G401 (cell line): ENCODE measurements at regions not wholly inside any gene's neighbourhood (a gene's known extent, or its start where the extent isn't known, plus 50 kb on each side); places are given as distances from the start of the nearest gene placed in this dataset.

Experiments
- DNase-seq: peaks from one replicate; pipeline ENCODE4 v3.0.0-alpha.2; 2015; ENCODE audit warnings: low spot score
- in situ Hi-C: cut with HindIII; loops from 2 replicates; pipeline ENCODE4 v1.10.0; 2016; ENCODE audit warnings: low sequenced_read_pairs, mixed read lengths

DNA sequence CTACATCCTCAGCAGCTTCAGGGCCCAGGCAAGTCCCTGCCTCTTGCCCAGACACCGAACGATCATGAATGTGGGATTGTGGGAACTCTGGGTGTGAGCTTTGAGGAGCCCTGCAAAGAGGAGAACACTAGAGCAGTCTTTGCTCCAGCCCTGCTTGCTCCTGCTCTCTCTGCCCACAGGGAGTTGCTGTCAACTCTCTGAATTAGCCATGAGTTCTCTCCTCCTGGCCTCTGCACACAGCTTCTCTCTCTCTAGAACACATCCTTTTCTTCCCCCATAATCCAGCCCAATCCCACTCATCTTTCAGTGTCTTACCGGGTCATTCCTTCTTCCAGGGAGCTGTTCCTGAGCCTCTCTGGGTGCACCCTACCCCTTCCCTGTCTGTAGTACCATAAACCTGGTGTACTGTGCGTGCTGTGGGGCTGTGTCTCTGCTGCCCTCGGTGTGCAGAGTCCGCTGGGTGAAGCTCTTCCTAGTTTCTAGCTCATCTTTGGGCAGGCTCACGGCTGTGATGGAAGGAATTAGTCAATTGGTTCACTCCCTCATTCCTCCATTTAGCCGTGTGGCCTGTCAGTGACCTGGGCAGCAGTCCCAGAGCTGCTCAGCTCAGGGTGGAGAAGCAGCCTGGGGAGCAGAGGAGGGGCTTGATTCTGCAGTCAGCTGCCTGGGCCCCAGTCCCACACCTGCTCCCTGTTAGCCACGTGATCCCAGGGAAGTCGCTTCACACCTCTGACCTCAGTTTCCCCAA, 132.9 kb upstream of the HDAC4 start:
- in situ Hi-C loops: no loop called here
- DNase-seq: no peak

DNA sequence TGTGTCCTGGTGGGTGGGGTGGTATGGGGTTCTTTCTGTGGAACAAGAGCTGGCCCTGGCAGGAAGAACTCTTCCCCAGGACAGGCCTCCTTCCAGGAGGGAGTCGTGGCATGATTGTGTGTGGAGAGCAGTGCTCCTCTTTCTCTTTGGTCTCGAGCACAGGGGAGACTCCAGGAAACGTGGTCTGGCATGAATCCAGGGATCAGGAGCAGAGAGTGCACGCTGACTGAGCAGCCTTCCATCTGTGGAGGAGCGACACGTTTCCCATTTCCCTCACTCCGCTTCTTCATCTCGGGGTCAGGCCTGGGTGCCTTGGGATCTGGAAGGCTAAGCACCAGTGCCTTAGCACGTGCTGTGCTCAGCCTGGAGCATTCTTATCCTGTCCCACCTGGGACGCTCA, 132.0 kb upstream of the HDAC4 start:
- peak; percentile 2 for DNase-seq
- in situ Hi-C loops: no loop called here

DNA sequence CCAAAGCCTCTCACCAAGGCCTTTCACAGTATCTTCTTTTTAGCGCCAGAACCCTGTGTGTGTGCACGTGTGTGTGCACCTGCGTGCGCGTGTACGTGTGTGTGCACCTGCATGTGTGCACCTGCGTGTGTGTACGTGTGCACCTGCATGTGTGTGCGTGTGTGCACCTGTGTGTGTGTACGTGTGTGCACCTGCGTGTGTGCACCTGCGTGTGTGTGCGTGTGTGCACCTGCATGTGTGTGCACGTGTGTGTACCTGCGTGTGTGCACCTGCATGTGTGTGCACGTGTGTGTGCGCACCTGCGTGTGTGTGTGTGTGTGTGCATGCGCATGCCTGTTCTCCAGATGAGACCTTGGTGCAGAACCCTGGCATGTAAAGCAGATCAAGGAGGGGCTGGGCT, 131.4 kb upstream of the HDAC4 start:
- DNase-seq: no peak
- in situ Hi-C loops: no loop called here

DNA sequence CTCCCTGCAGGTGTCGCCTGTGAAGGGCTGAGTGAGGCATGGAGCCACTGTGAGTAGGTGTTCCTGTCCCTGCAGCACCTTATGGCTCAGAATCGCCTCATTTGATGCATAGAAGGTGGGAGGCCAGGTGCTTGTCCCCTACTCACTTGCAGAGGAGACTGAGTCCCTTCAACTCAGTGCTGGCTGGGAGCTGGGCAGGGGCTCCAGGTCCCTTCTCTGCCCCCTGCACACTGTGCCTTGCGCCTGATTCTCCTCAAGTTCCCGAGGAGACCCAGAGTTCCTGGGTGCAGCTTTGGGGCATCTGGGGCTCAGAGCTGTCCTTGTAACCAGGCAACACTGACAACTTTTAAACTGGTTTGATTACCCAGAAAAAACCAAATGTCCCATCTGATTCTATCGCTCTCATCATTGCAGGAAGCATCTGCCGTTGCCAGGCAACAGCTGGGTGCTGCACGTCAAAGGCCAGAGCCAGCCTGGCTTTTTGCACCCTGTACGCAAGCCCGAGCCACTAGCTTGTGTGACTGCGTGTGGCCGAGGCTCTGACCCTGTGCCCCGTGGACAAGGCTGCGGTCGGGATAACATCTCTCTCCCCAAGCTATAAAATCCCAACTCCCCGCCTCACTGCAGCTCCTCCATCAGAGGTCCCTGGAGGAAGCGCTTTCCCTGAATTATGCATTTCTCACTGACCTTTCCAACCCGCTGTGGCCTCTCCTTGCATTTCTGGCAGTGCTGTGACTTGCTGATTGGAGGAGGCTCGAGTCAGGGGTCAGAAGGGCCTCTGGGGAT, 130.8 kb upstream of the HDAC4 start:
- DNase-seq: no peak
- in situ Hi-C loops: no loop called here

DNA sequence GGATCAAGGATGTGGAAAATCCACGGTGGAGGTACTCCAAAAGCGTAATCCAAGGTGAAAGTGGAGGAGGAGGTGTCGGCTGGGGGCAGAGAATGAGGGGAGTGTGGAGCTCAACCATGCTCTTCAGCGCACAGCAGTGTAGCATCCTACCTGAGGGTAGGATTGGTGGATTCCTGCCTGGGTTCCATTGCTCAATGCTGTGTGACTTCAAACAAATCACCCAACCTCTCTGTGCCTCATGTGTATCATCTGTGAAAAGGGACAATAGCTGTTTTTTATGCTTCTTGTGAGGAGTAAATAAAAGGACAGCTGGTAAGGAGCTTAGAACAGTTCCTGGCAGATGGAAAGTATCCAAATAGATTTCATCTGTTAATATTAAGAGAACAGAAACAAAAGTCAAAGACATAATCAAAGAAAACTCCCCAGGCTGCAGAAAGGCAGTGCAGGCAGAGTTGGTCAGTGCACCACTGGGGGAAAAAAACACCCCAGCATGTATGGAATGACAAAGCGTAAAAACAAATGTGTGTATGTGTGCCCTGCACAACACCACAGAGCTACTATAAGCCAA, 130.0 kb upstream of the HDAC4 start:
- no peak for DNase-seq
- in situ Hi-C loops: no loop called here

DNA sequence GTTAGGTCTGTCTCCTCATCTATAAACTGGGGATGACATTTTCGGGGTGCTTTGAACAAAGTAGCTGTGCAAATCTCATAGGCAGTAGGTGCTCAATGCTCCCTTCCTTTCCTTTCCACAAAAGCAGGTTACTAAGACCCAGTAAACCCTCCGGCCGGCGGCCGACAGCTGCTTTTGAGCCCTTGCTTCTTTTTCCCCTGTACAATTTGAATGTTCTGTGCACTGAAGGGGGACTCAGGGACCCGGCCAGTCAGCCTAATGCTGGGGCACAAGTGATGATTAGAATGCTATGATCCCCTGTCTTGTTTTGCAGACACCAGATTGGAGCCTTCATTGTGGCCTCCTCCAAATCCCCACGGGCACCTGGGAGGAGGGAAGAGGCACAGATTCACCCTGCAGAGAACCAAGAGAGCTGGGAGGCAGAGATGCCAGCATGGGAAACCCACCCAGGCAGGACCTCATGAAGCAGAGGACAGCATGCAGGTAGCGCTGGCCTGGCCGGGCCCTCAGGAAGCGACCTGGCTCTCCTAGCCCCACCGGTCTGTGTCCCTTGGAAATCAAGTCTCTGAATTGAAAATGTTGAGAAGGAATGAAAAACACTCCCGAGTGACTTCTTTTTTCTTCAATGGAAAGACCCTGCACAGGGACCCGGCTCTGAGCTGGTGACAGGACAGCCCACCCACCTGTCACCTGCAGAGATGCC, 128.6 kb upstream of the HDAC4 start:
- DNase-seq: no peak
- in situ Hi-C loops: no loop called here

DNA sequence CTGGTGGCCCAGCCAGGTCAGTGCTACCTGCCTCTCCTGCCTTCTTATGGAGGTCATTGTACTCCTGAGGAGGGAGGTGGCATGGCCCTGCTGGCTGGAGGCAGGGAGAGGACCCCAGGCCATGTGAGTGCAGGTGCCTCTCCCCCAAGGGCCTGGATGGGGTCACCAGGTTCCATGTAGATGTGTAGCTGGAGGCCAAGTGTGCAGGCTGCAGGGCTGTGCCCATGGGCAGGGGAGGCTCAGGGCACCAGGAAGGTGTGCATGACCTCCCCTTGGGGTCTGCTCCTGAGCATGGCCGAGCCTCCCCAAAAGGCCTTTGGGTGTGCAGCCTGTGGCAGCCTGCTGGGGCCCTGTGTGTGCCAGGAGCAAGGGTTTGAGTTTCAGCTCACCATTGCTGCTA, 128.1 kb upstream of the HDAC4 start:
- DNase-seq: no peak
- in situ Hi-C loops: no loop called here

DNA sequence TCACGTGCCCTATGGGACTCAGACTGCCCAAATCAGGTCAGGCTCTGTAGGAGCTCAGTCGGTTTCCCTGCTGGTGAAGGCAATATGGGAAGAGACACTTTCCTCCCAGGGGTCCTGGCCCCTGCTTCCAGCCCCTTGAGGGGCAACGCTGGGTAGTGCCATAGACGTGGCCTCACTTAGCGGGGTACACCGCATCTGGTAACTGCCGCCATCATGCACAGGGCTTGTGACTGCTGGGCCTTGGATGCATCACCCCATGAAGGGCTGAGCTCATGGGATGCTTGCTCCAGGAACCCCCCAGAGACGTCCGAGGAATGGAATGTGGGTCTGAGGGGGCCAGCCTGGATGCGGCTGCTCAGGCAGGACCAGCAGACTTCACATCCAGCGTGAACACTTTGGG, 127.3 kb upstream of the HDAC4 start:
- no peak for DNase-seq
- in situ Hi-C loops: no loop called here

DNA sequence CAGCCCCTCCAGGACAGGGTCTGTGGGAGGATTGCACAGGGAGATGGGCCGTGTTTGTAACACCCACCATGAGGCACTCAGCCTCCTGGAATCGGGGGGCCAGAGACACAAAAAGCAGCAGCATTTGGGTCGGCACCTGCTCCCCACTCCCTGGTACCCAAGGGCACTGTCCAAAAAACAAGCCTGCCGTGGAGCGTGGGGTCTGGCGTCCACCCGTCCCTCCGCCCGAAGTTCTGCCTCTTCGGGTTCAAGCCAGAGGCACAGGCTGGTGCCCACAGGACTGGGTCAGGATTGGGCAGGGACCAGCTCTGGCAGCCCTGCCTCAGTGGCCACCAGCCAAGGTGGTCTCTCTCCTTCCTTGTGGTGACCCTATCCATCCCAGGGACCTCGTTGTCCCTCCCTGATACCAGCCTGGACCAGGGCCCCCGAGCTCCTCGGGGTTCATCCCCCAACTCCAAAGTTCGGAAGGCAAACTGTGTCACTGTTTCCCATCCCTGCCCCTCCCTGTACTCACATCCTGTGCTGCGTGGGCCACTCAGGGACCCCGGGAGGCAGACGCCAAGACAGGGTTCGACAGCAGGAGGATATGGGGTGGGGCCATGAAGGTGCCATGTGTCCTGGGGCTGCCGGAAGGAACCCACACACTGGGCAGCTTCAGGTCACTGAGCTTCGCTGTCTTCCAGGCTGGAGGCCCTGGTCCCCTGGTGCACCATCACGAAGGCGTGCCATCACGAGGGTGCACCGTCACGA, 126.0 kb upstream of the HDAC4 start:
- DNase-seq: no peak

DNA sequence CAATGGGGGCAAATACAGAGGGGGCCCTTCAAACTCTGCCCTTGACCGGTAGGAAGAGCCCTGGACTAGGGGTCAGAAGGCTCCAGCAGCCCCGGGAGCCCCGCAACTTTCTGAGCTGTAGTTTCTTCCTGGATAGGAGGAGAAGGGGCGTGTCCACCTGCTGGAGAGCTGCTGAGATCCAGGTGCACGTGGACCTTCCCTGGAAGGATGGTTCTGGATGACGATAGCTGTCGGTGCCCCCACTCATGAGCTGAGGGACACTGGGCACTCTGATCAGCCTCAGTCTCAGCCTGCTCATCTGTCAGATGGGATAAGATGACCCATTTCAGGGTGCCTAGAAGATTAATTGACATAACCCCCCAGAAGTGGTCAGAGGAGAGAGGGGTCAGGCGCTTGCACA, 125.2 kb upstream of the HDAC4 start:
- in situ Hi-C loops: no loop called here
- no peak for DNase-seq

More for the DNA sequence above, 126.0 kb upstream of the HDAC4 start:
- in situ Hi-C loops: no loop called here

DNA sequence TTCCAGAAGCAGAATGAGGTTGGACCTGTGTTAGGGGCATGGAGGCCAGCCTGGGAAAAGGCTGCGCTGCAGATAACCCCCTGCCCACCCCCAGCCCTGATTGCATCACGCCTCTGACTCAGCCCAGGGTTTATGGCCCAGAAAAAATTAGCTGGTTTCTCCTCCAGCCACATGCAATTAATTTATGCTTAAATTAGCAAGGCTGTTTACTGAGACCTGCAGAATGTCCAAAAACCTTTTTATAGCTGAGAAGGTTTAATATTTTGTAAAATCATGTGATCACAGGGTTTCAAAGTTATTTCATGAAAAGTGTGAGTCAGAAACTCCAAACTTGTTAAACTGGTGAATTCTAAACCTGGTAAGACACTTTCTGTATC, 123.1 kb upstream of the HDAC4 start:
- in situ Hi-C loops: no loop called here
- DNase-seq: no peak

DNA sequence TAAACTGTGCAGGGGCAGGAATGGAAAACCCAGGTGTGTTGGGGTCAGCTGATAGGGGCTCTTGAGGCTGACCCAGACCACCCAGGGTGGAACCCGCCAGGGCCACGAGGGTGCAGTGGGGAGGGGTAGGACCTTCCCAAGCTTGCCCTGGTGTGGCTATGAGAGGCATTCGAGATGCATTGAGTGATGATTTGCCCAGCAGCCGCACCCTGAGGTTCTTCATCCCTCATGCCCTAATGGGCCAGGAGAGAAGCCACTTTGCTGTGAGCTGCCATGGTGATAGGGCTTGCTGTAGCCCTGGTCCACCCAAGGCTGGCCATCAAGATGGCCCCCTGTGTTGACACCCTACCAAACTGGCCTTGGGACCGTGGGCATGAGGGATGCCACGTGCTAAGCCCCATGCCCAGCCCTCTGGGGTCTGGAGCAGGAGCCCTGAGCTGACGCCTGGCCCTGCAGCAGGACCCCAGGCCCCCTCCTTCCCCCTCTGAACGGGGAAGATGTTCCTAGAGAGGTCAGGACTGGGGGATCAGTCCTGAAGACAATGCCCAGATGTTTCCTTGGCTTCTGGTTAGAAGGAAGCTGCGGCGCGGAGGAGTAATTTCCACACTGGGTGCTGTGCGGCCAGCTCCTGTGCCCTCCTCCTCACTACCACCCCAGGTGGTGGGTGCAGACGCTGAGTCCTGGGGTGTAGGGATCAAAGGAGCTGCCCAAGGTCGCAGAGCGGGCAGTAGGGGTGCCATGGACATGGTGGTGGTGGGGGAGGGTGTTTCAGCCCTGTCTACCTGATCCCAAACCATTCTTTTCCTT, 122.5 kb upstream of the HDAC4 start:
- in situ Hi-C loops: no loop called here
- no peak for DNase-seq

DNA sequence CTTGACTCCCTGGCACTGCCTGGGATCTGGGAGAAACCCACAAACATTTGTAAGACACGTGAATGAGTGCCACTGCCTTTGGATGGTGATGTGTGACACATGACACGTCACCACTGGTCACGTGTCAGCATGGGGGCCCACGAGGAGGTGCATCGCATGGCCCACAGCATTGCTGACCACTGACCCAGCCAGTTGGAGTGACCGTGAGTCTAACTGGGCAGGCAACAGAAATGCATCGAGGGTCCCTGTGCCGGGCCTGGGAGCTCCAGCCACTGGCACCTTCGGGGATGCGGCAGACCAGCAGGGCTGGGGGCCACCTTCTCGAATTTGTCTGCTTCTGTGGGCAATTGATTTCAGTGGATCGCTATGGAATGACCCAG, 121.9 kb upstream of the HDAC4 start:
- DNase-seq: no peak
- in situ Hi-C loops: no loop called here

DNA sequence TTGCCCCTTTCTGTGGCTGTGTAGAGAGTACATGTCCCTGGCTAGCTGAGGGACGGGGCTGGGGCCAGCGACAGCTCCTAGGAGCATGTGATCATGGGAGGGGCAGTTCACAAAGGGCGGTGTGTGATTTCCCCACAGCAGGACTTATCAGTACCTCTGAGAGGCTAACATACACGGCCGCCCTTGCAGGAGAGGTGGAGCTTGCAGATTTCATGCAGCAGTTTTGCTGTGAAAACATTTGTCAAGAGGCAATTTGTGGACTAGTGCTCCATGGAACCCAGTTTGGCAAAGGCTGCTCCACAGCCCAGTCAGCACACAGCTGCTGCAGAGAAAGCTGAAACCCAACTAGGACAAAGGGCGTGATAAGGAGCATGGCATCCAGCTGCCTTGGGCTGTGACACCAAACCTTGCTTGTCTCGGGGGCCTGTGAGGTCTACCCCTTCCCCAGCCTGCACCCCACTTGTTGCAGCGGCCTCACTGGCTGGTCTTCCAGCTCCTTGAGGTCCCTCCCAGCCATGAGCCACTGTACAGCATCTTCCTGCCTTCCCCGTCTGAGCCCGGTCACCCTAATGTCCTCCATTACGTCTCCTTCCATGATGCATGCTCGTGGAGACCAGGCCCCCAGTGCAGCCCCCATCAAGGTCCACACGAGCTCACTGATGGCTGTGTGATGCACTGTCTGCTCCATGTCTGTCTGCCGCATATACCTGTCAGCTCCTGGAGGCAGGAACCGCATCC, 121.4 kb upstream of the HDAC4 start:
- no peak for DNase-seq
- in situ Hi-C loops: no loop called here

DNA sequence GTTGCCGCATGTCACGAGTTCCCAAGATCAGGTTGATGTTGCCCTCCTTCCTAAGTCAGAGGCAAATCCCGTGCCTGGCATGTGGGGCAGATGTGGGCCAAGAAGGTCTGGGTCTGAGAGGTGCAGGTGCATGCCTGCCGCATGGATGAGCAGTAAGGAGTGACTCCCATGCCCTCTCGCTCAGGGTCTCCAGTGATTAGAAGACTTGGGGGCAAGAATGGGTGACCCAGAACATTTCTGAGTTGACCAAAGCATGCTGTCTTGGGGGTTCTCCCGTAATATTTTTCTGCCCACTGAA, 120.6 kb upstream of the HDAC4 start:
- DNase-seq: no peak
- in situ Hi-C loops: no loop called here

DNA sequence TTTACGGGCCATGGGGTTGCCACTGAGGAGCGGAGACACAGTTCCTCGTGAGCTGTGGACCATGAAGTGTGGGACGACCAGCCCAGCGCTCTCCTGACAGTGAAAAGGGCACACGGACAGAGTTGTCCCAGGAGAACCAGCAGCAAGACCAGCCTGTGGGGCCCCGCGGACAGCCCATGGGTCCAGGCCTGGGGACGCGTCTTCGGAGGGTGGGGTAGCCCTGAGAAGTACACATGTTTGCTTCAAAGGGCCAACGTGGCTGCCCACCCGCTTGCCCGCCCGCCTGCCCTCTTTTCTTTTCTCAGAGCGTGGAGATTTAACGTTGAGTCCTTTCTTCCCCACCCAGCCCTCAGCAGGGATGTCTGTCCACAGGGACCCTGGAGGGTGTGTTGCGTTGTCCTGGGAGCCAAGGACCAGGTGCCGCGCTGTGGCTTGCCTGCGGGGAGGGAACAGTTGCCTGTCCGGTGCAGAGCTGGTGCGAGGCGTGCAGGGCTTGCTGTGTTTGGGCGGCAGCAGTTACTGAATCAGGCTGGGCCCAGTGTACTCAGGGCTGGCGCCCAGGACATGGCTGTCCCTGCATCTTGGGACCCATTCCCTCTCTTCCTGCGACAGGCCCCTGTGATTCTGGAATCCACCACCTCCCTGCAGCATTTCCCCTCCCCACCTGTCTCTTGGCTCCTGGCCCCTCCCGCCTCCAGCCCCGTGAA, 120.1 kb upstream of the HDAC4 start:
- no peak for DNase-seq
- in situ Hi-C loops: no loop called here

DNA sequence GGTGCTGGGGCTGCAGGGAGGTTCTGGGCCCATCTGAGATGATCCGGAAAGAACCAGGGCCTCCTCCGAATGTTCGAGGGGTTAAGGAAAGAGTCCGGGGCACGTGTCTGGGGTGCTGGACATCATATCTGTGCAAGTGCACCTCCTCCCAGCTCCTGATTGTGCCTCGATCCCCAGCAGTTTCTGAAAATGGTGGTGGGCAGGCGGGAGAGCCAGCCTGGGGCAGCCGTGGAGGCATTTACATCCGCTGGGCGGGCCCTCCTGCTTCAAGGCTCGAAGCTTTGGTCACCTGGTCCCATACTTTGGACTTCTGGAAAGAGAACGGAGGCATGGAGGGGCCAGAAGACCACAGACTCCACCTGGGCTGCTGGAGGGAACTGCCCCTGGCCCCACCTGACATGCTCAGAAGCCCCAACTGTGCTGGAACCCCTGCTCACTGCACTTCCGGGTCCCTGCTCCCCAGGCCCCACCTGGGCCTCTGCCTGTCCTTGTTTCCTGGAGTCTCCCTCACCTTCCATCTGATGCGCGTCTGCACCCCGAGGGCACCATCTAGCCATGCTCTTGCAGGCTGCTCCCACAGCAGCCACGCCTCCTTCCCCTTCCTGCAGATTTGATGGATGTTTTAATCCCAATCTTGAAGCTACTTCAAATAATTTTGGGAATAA, 119.2 kb upstream of the HDAC4 start:
- DNase-seq: no peak
- in situ Hi-C loops: no loop called here
